Limb (tissue), 2 donors: ENCODE measurements at regions not wholly inside any gene's neighbourhood (a gene's known extent, or its start where the extent isn't known, plus 50 kb on each side); places are given as distances from the start of the nearest gene placed in this dataset.
"Not testable (repeated sequence)": the region's sequence is repeated elsewhere in the genome, so short reads cannot be mapped to it uniquely, and the experiment has no call there.

Experiments
- DNase-seq, 2 donors: peaks; one replicate each; pipeline ENCODE4 v3.0.0-alpha.2; 2016; ENCODE audit errors: extremely low spot score in 2 of 2

GRCh38 chr10:128178302-128178958, 52.2 kb upstream of the MKI67 start:
- DNase-seq, result no peak

GRCh38 chr10:128180843-128181242, 54.6 kb upstream of the MKI67 start:
- no peak for DNase-seq

GRCh38 chr10:128185627-128186026, 59.4 kb upstream of the MKI67 start:
- DNase-seq, result no peak

- DNase-seq, result peak in 1 of 2 donors; percentile 7
Measured at GRCh38 chr10:128186959-128187787, 61.0 kb upstream of the MKI67 start.

GRCh38 chr10:128187788-128188185, 61.6 kb upstream of the MKI67 start:
- DNase-seq, result no peak

GRCh38 chr10:128189176-128189575, 63.0 kb upstream of the MKI67 start:
- DNase-seq, result no peak

GRCh38 chr10:128191847-128192246, 65.6 kb upstream of the MKI67 start:
- no peak for DNase-seq

DNA sequence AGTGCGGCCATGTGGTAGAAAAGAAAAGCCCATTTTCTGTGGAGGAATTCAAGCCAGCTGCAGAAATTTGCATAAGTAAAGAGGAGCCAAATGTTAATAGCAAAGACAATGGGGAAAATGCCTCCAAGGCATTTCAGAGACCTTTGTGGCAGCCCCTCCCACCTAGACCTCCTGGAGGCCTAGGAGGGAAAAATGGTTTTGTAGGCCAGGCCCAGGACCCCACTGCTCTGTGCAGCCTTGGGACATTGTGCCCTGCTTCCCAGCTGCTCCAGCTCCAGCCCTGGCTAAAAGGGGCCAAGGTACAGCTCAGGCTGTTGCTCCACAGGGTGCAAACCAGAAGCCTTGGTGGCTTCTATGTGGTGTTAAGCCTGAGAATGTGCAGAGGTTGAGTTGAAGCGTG, 75.6 kb upstream of the MKI67 start:
- DNase-seq, result not testable (repeated sequence)

DNA sequence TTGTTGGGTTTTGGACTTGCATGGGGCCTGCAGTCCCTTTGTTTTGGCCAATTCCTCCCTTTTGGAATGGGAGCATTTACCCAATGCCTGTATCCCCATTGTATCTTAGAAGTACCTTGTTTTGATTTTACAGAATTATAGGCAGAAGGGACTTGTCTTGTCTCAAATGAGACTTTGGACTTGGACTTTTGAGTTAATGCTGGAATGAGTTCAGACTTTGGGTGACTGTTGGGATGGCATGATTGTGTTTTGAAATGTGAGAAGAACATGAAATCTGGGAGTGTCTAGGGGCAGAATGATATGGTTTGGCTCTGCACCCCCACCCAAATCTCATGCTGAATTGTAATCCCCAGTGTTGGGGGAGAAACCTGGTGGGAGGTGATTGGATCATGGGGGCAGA, 76.8 kb upstream of the MKI67 start:
- DNase-seq, result no peak

GRCh38 chr10:128205591-128205990, 79.4 kb upstream of the MKI67 start:
- not testable (repeated sequence) for DNase-seq

- no peak for DNase-seq
Measured at GRCh38 chr10:128206676-128207075, 80.5 kb upstream of the MKI67 start.

- DNase-seq, result no peak
Measured at GRCh38 chr10:128209862-128210214, 83.6 kb upstream of the MKI67 start.

DNA sequence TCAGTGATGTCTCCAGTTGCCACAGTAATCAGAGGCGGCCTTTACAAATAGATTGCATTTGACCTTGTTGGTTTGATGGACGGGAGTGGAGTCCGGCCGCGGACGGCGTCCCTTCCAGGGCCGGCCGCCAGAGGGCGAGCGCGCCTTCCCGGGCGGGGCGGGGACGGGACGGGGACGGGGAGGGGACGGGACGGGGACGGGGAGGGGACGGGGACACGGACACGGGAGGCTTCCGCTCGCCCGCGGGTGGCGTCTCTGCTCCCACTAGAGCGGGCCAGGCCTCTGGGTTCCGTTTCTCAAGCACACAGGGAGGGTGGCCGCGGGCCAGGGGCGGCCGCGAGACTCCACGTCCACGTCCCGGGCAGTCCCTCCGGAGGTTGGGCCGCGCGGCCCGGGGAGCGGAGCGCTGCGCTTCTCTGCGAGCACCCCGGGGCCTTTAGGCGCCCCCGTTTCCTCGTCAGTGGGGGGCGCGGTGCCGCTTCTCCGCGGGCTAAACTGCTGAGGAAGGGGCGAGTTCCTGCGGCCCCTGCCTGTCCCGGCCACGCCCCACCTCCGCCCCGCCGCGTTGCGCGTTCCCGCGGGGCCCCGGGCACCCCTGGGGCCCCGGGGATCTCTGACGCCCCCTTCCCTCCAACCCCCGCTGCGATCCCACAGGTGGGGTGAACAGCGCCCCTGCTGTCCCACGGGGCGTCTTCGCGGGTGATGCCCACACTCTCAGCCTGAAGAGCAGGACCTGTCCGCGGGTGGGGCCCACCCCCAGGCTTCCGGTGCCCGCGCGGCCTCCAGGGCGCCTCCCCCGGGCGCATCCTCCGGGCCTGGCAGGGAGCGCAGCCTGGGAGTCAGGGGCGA, 84.2 kb upstream of the MKI67 start:
- DNase-seq, result peak; percentile 49 to 85

- no peak for DNase-seq
Measured at GRCh38 chr10:128211064-128211504, 84.9 kb upstream of the MKI67 start.

DNA sequence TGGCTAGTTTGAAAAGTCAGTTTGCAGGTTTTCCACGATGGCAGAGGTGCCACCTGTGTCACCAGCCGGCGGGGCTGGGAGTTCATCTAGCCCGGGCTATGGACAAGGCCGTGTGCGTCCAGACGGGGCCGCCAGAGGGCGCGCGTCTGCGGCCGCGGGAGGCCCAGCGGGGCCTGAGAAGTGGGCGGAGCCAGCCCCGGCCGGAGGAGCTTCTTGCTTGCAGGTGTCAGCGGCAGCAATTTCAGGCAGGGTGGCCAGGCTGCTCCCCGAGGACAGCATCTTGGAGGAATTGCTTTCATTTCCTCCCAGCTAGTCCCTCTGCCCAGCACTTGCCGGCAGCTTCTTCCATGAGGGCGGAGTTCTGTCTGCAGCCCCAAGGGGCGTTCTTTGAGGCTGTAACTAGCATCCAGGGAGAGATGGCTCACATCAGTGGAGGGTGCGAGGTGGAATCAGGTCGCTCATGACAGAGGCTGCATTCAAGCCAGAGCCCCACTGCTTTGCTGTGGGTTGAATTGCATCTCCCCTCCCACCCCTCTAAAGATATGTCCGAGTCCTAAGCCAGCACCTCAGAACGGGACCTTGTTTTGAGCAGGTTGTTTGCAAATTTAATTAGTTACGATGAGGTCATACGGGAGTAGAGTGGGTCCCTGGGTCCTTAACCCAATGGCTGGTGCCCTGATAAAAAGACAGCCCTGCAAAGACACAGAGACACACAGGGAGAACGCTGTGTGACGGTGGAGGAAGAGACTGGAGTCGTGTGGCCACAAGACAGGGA, 85.9 kb upstream of the MKI67 start:
- peak; percentile 77 to 91 for DNase-seq

- DNase-seq, result no peak
Measured at GRCh38 chr10:128213156-128213555, 86.9 kb upstream of the MKI67 start.

DNA sequence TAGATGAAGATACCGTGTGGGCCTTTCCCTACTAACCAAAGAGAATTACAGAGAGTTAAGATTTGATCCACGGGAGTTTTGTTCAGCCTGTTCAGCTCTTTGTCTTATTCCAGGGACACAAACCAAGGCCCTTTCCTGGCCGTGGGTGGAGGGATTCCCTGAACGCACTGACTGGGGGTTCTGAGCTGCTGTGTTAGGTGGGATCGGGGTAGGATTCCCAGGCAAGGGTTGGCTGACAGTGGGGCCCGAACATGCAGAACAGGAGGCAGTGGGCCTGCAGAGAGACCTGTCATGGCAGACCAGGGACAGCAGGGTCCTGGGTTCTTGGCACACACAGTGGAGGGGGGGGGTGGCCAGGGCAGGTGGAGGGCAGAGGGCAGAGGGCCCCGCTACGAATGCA, 89.5 kb upstream of the MKI67 start:
- DNase-seq, result no peak

GRCh38 chr10:128217136-128217535, 90.9 kb upstream of the MKI67 start:
- no peak for DNase-seq

- DNase-seq, result no peak
Measured at GRCh38 chr10:128218161-128218560, 91.9 kb upstream of the MKI67 start.

DNA sequence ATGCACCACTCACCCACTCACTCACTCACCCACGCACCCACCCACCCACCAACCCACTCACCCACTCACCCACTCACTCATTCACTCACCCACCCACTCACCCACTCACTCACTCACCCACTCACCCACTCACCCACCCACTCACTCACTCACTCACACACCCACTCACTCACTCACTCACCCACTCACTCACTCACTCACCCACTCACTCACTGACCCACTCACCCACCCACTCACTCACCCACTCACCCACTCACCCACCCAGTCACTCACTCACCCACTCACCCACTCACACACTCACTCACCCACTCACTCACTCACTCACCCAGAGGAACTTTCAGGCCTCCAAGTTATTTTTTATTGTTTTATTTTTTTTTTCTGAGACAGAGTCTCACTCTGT, 93.1 kb upstream of the MKI67 start:
- DNase-seq, result no peak

- DNase-seq, result no peak
Measured at GRCh38 chr10:128220021-128220420, 93.8 kb upstream of the MKI67 start.
